Transverse colon (tissue), 4 donors: ENCODE measurements at regions not wholly inside any gene's neighbourhood (a gene's known extent, or its start where the extent isn't known, plus 50 kb on each side); places are given as distances from the start of the nearest gene placed in this dataset.

Experiments
- DNase-seq: peaks from one replicate; pipeline ENCODE4 v3.0.0-alpha.2; 2019
- H3K27ac ChIP-seq, 4 donors: fragments of 200-600 bp; sonication (generic); 2 replicates each; pipeline ENCODE4 v1.5.1; 2016 to 2018; ENCODE audit warnings: inconsistent platforms in 4 of 4
- H3K27me3 ChIP-seq: fragments of 200-600 bp; sonication (generic); 2 replicates; pipeline ENCODE4 v1.5.1; 2017; ENCODE audit warnings: inconsistent platforms
- H3K36me3 ChIP-seq, 4 donors: fragments of 200-600 bp; sonication (generic); 2 replicates each; pipeline ENCODE4 v1.5.1; 2017 to 2019; ENCODE audit warnings: inconsistent platforms in 4 of 4
- H3K4me1 ChIP-seq, 4 donors: fragments of 200-600 bp; sonication (generic); 2 replicates each; pipeline ENCODE4 v1.5.1; 2017 to 2020; ENCODE audit warnings: inconsistent platforms in 4 of 4
- H3K4me3 ChIP-seq, 4 donors: fragments of 200-600 bp; sonication (generic); 1 replicate in 1 of 4; 2 replicates in 3 of 4; pipeline versions ENCODE4 v1.5.1 to v1.6.1; 2017 to 2019; ENCODE audit warnings: inconsistent platforms in 4 of 4
- H3K9me3 ChIP-seq, 2 donors: fragments of 200-600 bp; sonication (generic); 2 replicates each; pipeline ENCODE4 v1.5.1; 2017 to 2019; ENCODE audit warnings: inconsistent platforms in 2 of 2
- CTCF ChIP-seq, 5 experiments: fragments of 200-600 bp in 3 of 5; fragments of 450-650 bp in 2 of 5; sonication (generic) in 3 of 5; IDR thresholded peaks; 1 replicate in 2 of 5; 2 replicates in 3 of 5; pipeline ENCODE4 v1.5.1; 2016 to 2017; ENCODE audit warnings: antibody characterized with exemption in 5 of 5, inconsistent platforms in 3 of 5, mild to moderate bottlenecking in 2 of 5, moderate library complexity in 1 of 5
- EP300 ChIP-seq: sonication (generic); formaldehyde crosslinking; IDR thresholded peaks from one replicate; pipeline ENCODE4 v1.6.1; 2017; ENCODE audit warnings: antibody characterized with exemption, low read depth
- POLR2A ChIP-seq: fragments of 450-650 bp; IDR thresholded peaks from one replicate; pipeline ENCODE4 v1.6.1; 2016; ENCODE audit warnings: antibody characterized with exemption, mild to moderate bottlenecking, moderate library complexity
- POLR2AphosphoS5 ChIP-seq, 3 donors: sonication (generic); formaldehyde crosslinking; IDR thresholded peaks; one replicate each; pipeline ENCODE4 v1.6.1; 2016; ENCODE audit warnings: antibody characterized with exemption in 3 of 3
- WGBS, 2 donors: methylation state at CpG; one replicate each; pipeline ENCODE4 v1.1.5; 2018; ENCODE audit warnings: low coverage in 1 of 2; 5-methylcytosine and 5-hydroxymethylcytosine counted together
- in situ Hi-C, 4 donors: fragments of 200-750 bp; cut with MboI; loops; one replicate each; pipeline versions ENCODE4 v1.15.0 to v1.15.1; 2017; ENCODE audit warnings: low sequenced_read_pairs in 3 of 4, low pct_ligation_motif_present in 1 of 4, low pct_unique_long_range_greater_than_20kb in 1 of 4
- intact Hi-C: fragments of 100-400 bp; cut with DNase I; formaldehyde crosslinking; loops from one replicate; pipeline ENCODE4 v1.15.1; 2023; ENCODE audit warnings: low total_unique reads

- in situ Hi-C loops (loop anchor here in 1 of 4 donors (25.0 kb wide), 1 partner anchor 600 kb away; no protein-coding TSS in a partner anchor), intact Hi-C loops (no loop called here)
- Histone ChIP-seq H3K9me3 (no peaks in the 10 kb centered on the region), H3K36me3 (no peaks in the 10 kb centered on the region), H3K4me1 (no peaks in the 10 kb centered on the region), H3K27ac (no peak overlapping the region), H3K4me3 (no peak overlapping the region), H3K27me3 (no peaks in the 10 kb centered on the region)
- no peak for TF ChIP-seq POLR2A
- no peak for TF ChIP-seq CTCF (IDR thresholded peaks at IDR 0.05)
- TF ChIP-seq POLR2AphosphoS5 (IDR thresholded peaks at IDR 0.05), result no peak
- TF ChIP-seq EP300, result no peak
- no peak for DNase-seq
These were observed 56.2 kb upstream of the MAMDC2 start for GRCh38 chr9:69987457-69987856.

GRCh38 chr9:69993110-69993509, 50.5 kb upstream of the MAMDC2 start:
- Histone ChIP-seq H3K9me3 (no peaks in the 10 kb centered on the region), H3K27me3 (no peaks in the 10 kb centered on the region), H3K4me3 (no peak overlapping the region), H3K4me1 (peaks cover 0 to 8% (median 0%) of the 10 kb centered on the region in 4 donors), H3K27ac (no peak overlapping the region), H3K36me3 (no peaks in the 10 kb centered on the region)
- in situ Hi-C loops, result loop anchor here in 1 of 4 donors (25.0 kb wide), 1 partner anchor 594 kb away; no protein-coding TSS in a partner anchor
- DNase-seq, result no peak
- intact Hi-C loops, result no loop called here
- 82% methylated on average over 2 of the region's 2 CpGs; no CpG with 5 or more reads in 1 of the 2 donors for WGBS, 2 donors
- TF ChIP-seq EP300, result no peak
- TF ChIP-seq POLR2AphosphoS5 (IDR thresholded peaks at IDR 0.05), result no peak
- no peak for TF ChIP-seq POLR2A
- no peak for TF ChIP-seq CTCF (IDR thresholded peaks at IDR 0.05)
